Coronary artery (tissue), 2 donors: ENCODE measurements at regions not wholly inside any gene's neighbourhood (a gene's known extent, or its start where the extent isn't known, plus 50 kb on each side); places are given as distances from the start of the nearest gene placed in this dataset.

Experiments used
- DNase-seq: peaks from one replicate; pipeline ENCODE4 v3.0.0-alpha.2; 2017; ENCODE audit warnings: low spot score
- H3K27ac ChIP-seq, 2 donors: fragments of 200-600 bp; sonication (generic); one replicate each; pipeline ENCODE4 v1.5.1; 2016 to 2019
- H3K4me3 ChIP-seq: fragments of 200-600 bp; sonication (generic); 2 replicates; pipeline ENCODE4 v1.5.1; 2016; ENCODE audit warnings: mild to moderate bottlenecking, moderate library complexity
- CTCF ChIP-seq: fragments of 200-600 bp; sonication (generic); IDR thresholded peaks from one replicate; pipeline ENCODE4 v1.5.1; 2019; ENCODE audit warnings: antibody characterized with exemption

GRCh38 chr3:189488241-189488767, 142.9 kb upstream of the TP63 start:
- no peak overlapping the region for H3K4me3 ChIP-seq
- TF ChIP-seq CTCF: no peak
- DNase-seq: no peak
- H3K27ac ChIP-seq: no peak overlapping the region

GRCh38 chr3:189490337-189490736, 140.9 kb upstream of the TP63 start:
- no peak overlapping the region for H3K27ac ChIP-seq
- no peak for DNase-seq
- H3K4me3 ChIP-seq: no peak overlapping the region
- no peak for TF ChIP-seq CTCF

GRCh38 chr3:189490749-189491148, 140.4 kb upstream of the TP63 start:
- Histone ChIP-seq H3K4me3 (no peak overlapping the region), H3K27ac (no peak overlapping the region)
- no peak for TF ChIP-seq CTCF
- no peak for DNase-seq

DNA sequence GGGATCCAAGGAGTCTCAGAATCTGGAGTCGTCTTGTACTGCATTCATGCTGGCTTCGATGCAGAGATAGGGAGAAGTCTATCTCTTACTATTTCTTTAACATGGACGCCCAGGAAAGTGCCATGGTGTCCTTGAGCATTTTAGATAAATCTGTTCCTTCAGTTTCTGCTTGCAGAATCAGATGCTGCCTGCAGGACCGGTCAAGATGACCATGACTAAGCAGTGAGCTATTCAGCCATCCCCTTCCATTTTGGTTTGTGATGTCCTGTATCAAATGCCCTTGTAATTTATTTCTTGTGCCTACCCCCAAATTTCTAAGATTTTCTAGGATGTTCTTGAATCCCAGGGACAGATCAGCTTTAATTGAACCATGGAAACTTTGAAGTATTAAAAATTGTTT, 139.4 kb upstream of the TP63 start:
- no peak for DNase-seq
- TF ChIP-seq CTCF: no peak
- no peak overlapping the region for H3K27ac ChIP-seq
- no peak overlapping the region for H3K4me3 ChIP-seq

DNA sequence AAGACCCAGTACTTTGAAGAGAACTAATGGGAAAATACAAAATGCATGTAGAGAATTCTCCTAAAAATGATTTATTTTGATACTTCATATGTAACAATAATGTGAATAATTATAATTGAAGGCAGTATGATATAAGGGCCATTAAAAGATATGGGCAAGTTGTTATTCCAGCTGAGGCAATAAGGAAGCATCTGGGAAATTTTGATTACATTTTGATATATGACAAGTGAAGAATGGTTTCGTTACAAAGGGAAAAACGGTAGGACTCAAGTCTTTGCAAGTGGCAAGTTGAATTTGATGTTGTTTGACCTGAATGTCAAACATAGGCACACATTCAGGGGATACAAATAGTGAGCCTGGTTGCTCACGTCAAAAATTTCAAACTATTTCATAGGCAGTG, 137.9 kb upstream of the TP63 start:
- TF ChIP-seq CTCF: no peak
- DNase-seq: no peak
- H3K27ac ChIP-seq: no peak overlapping the region
- no peak overlapping the region for H3K4me3 ChIP-seq

- TF ChIP-seq CTCF: no peak
- no peak for DNase-seq
- Histone ChIP-seq H3K4me3 (no peak overlapping the region), H3K27ac (no peak overlapping the region)
These were observed 136.6 kb upstream of the TP63 start for GRCh38 chr3:189494632-189495031.

- no peak for DNase-seq
- Histone ChIP-seq H3K27ac (no peak overlapping the region), H3K4me3 (no peak overlapping the region)
- no peak for TF ChIP-seq CTCF
These were observed 134.6 kb upstream of the TP63 start for GRCh38 chr3:189496375-189497138.
